Body of pancreas (tissue), 4 donors: ENCODE measurements at regions not wholly inside any gene's neighbourhood (a gene's known extent, or its start where the extent isn't known, plus 50 kb on each side); places are given as distances from the start of the nearest gene placed in this dataset.

Experiments
- ATAC-seq: fragments of 150-250 bp; one replicate; pipeline ENCODE4 v1.9.1; 2016
- DNase-seq, 4 donors: peaks; one replicate each; pipeline ENCODE4 v3.0.0-alpha.2; 2019
- H3K27ac ChIP-seq, 4 donors: fragments of 200-600 bp; sonication (generic); 1 replicate in 3 of 4; 2 replicates in 1 of 4; pipeline versions ENCODE4 v1.5.1 to v1.6.1; 2016 to 2019; ENCODE audit warnings: mild to moderate bottlenecking in 1 of 4, mixed read lengths in 1 of 4, moderate library complexity in 1 of 4
- H3K27me3 ChIP-seq, 2 donors: fragments of 200-600 bp; sonication (generic); one replicate each; pipeline ENCODE4 v1.6.0; 2016; ENCODE audit warnings: mild to moderate bottlenecking in 1 of 2
- H3K36me3 ChIP-seq, 2 donors: fragments of 200-600 bp; sonication (generic); replicated peaks in 1 of 2; 2 replicates each; pipeline ENCODE4 v1.5.1; 2016; ENCODE audit warnings: low read depth in 2 of 2; ENCODE audit not compliant: insufficient read depth in 1 of 2
- H3K4me1 ChIP-seq: fragments of 200-600 bp; sonication (generic); one replicate; pipeline ENCODE4 v1.6.0; 2016
- H3K4me3 ChIP-seq, 2 donors: fragments of 200-600 bp; sonication (generic); 1 replicate in 1 of 2; 2 replicates in 1 of 2; pipeline ENCODE4 v1.5.1; 2016 to 2019
- H3K9me3 ChIP-seq, 3 donors: fragments of 200-600 bp; sonication (generic); 1 replicate in 2 of 3; 2 replicates in 1 of 3; pipeline ENCODE4 v1.5.1; 2016
- POLR2A ChIP-seq, 3 donors: fragments of 450-650 bp; IDR thresholded peaks; one replicate each; pipeline ENCODE4 v1.6.1; 2016; ENCODE audit warnings: antibody characterized with exemption in 3 of 3, mild to moderate bottlenecking in 2 of 3
- WGBS, 2 donors: methylation state at CpG; one replicate each; pipeline ENCODE4 v1.1.5; 2017; 5-methylcytosine and 5-hydroxymethylcytosine counted together
- intact Hi-C: fragments of 100-400 bp; cut with DNase I; formaldehyde crosslinking; loops from one replicate; pipeline ENCODE4 v1.15.1; 2023
- TF ChIP-seq, protein P1 (sequence below), 7 experiments: fragments of 450-650 bp in 4 of 7; fragments of 200-600 bp in 3 of 7; sonication (generic) in 3 of 7; IDR thresholded peaks; one replicate each; pipeline ENCODE4 v1.5.1; 2016 to 2019; ENCODE audit warnings: antibody characterized with exemption in 7 of 7

DNA sequence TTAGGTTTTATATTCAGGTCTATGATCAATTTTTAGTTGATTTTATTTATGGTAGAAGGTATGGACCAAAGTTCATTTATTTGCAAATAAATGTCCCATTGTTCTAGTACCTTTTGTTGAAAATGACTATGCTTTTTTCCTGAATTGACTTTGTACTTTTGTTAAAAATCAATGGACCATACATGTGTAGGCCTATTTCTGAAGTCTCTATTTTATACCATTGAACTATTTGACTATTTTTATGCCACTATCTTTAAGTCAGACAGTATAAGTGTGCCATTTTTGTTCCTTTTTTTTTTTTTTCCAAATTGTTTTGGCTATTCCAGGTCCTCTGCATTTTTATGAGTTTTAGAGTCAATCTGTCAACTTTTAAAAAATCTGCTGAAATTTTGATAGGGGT lies 73.6 kb upstream of the UGP2 start:
- Histone ChIP-seq H3K9me3 (no peaks in the 10 kb centered on the region), H3K27me3 (no peaks in the 10 kb centered on the region), H3K27ac (no peak overlapping the region), H3K4me3 (no peak overlapping the region), H3K36me3 (no peaks in the 10 kb centered on the region), H3K4me1 (no peaks in the 10 kb centered on the region)
- ATAC-seq (no peak), DNase-seq (no peak)
- TF ChIP-seq, protein P1, sequence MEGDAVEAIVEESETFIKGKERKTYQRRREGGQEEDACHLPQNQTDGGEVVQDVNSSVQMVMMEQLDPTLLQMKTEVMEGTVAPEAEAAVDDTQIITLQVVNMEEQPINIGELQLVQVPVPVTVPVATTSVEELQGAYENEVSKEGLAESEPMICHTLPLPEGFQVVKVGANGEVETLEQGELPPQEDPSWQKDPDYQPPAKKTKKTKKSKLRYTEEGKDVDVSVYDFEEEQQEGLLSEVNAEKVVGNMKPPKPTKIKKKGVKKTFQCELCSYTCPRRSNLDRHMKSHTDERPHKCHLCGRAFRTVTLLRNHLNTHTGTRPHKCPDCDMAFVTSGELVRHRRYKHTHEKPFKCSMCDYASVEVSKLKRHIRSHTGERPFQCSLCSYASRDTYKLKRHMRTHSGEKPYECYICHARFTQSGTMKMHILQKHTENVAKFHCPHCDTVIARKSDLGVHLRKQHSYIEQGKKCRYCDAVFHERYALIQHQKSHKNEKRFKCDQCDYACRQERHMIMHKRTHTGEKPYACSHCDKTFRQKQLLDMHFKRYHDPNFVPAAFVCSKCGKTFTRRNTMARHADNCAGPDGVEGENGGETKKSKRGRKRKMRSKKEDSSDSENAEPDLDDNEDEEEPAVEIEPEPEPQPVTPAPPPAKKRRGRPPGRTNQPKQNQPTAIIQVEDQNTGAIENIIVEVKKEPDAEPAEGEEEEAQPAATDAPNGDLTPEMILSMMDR (IDR thresholded peaks at IDR 0.05), result no peak
- TF ChIP-seq POLR2A (IDR thresholded peaks at IDR 0.05), result no peak
- intact Hi-C loops, result no loop called here

DNA sequence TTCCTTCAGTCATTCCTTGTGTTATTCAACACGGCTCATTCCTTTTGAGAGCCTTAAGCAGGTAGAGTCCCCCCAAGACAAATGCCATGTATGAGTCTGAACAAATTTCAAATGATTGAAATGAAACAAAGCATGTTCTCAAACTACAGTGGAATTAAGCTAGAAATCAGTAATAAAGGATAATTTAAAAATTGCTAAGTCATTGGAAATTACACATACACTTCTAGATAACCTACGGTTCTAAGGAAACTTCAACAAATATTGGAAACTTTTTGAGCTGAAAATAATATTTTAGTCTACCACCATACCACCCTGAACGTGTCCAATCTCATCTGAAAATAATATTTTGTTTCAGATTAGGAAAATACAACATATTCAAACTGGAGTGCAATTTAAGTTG lies 71.8 kb upstream of the UGP2 start:
- DNase-seq (no peak), ATAC-seq (no peak)
- H3K27ac ChIP-seq, result no peak overlapping the region
- no peaks in the 10 kb centered on the region for H3K4me1 ChIP-seq
- no peaks in the 10 kb centered on the region for H3K36me3 ChIP-seq
- H3K9me3 ChIP-seq, result no peaks in the 10 kb centered on the region
- no peak for TF ChIP-seq POLR2A (IDR thresholded peaks at IDR 0.05)
- TF ChIP-seq, protein P1 (IDR thresholded peaks at IDR 0.05), result no peak
- H3K27me3 ChIP-seq, result no peaks in the 10 kb centered on the region
- intact Hi-C loops, result no loop called here
- 77 to 78% methylated on average over 3 of the region's 3 CpGs for WGBS, 2 donors
- H3K4me3 ChIP-seq, result no peak overlapping the region

DNA sequence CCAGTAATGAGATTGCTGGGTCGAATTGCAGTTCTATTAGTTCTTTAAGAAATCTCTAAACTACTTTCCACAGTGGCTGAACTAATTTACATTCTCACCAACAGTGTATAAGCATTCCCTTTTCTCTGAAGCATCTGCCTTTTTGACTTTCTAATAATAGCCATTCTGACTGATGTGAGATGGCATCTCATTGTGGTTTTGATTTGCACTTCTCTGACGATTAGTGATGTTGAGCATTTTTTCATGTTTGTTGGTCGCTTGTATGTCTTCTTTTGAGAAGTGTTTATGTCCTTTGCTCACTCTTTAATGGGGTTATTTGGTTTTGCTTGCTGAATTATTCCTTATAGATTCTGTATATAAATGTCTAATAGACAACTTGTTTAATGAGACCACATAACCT lies 69.6 kb upstream of the UGP2 start:
- no peaks in the 10 kb centered on the region for H3K9me3 ChIP-seq
- intact Hi-C loops, result no loop called here
- no peak overlapping the region for H3K27ac ChIP-seq
- no peak overlapping the region for H3K4me3 ChIP-seq
- no peaks in the 10 kb centered on the region for H3K27me3 ChIP-seq
- ATAC-seq (no peak), DNase-seq (no peak)
- TF ChIP-seq, protein P1 (IDR thresholded peaks at IDR 0.05), result no peak
- no peak for TF ChIP-seq POLR2A (IDR thresholded peaks at IDR 0.05)
- 84 to 87% methylated on average over 3 of the region's 3 CpGs for WGBS, 2 donors
- H3K36me3 ChIP-seq, result no peaks in the 10 kb centered on the region
- H3K4me1 ChIP-seq, result no peaks in the 10 kb centered on the region

DNA sequence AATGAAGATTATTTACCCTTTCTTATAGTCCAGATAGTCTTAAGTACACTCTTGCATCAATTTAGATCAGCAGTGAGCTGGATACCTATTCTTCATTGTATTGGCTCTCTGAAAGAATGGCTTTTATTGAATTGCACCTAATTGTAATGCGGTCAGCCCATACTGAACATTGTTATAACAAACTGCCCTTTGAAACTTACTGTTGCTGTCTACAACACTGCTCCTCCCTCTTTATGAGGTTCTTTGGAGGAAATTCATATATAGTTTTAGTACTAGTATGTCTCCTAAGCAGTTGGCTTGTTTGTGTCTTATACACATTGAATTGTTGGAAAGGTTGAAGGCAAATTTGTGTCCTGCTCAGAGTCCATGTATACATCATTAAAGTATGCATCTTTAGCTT lies 66.5 kb upstream of the UGP2 start:
- no peak overlapping the region for H3K27ac ChIP-seq

DNA sequence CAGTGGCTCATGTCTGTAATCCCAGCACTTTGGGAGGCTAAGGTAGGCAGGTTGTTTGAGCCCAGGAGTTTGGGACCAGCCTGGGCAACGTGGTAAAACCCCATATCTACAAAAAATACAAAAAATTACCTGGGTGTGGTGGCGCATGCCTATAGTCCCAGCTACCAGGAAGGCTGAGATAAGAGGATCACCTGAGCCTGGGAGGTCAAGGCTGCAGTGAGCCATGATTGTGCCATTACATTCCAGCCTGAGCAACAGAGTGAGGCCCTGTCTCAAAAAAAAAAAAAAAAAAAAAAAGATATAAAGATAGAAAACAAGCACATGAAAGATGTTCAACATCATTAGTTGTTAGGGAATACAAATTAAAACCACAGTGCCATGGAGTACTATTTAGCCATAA lies 65.3 kb upstream of the UGP2 start:
- H3K27ac ChIP-seq, result no peak overlapping the region
- H3K4me1 ChIP-seq, result no peaks in the 10 kb centered on the region
- H3K4me3 ChIP-seq, result no peak overlapping the region
- no peaks in the 10 kb centered on the region for H3K27me3 ChIP-seq
- H3K36me3 ChIP-seq, result no peaks in the 10 kb centered on the region
- ATAC-seq, result no peak
- H3K9me3 ChIP-seq, result no peaks in the 10 kb centered on the region
- 80 to 92% methylated on average over 2 of the region's 2 CpGs for WGBS, 2 donors
- TF ChIP-seq POLR2A (IDR thresholded peaks at IDR 0.05), result no peak
- TF ChIP-seq, protein P1 (IDR thresholded peaks at IDR 0.05), result no peak
- intact Hi-C loops, result no loop called here
- DNase-seq, result no peak

More for the DNA sequence above, 66.5 kb upstream of the UGP2 start:
- 96 to 100% methylated on average over 1 of the region's 1 CpG for WGBS, 2 donors
- no peaks in the 10 kb centered on the region for H3K27me3 ChIP-seq
- H3K9me3 ChIP-seq, result no peaks in the 10 kb centered on the region
- H3K4me1 ChIP-seq, result no peaks in the 10 kb centered on the region
- no peak for ATAC-seq
- no peak for DNase-seq
- intact Hi-C loops, result no loop called here
- TF ChIP-seq POLR2A (IDR thresholded peaks at IDR 0.05), result no peak
- TF ChIP-seq, protein P1 (IDR thresholded peaks at IDR 0.05), result no peak
- no peak overlapping the region for H3K4me3 ChIP-seq
- H3K36me3 ChIP-seq, result no peaks in the 10 kb centered on the region
